Fibroblast of the aortic adventitia (primary cell): ENCODE measurements at regions not wholly inside any gene's neighbourhood (a gene's known extent, or its start where the extent isn't known, plus 50 kb on each side); places are given as distances from the start of the nearest gene placed in this dataset.

Experiments used
- DNase-seq: peaks from one replicate; pipeline ENCODE4 v3.0.0-alpha.2; 2010; ENCODE audit warnings: low read depth
- H3K4me3 ChIP-seq: 2 replicates; pipeline ENCODE4 v1.5.1; 2011; ENCODE audit warnings: low read depth, mild to moderate bottlenecking, control low read depth, low read length, moderate library complexity
- TF ChIP-seq, protein P1 (sequence below): IDR thresholded peaks from 2 replicates; pipeline ENCODE4 v1.5.1; 2011; ENCODE audit warnings: mild to moderate bottlenecking, low read length, control low read depth, inconsistent platforms; ENCODE audit not compliant: insufficient read depth

DNA sequence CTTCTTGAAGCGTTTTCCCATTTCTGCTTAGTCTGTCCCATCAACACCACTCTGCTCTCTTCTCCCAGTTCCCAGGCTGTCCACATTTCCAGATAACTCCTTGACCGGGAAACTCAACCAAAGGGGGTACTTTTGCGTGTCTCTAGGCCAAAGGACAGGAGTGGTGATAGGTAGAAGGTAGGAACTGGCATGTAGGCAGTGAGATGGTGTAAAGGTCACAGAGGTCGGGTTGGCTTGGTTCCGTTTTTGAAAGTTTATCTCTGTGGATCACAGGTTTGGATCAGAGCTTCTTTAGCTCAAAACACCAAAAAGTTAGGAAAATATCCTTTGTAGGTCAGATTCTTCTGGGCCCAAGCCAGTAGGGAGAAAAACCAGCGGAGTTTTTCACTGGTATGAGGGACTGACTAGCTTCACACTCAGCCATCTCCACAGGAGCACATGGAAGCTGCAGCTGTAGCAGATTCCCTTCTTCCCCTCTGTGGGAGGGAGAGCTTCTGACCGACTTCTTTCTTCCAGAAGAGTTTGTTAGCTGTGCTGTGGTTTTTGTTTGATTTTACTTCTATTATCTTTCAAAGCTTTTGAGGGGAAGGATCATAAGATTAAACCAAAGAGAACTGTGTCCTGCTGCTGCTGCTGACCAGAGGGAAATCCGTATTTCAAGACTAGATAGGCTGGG lies 98.4 kb upstream of the DMRT1 start:
- no peak overlapping the region for H3K4me3 ChIP-seq
- TF ChIP-seq, protein P1, sequence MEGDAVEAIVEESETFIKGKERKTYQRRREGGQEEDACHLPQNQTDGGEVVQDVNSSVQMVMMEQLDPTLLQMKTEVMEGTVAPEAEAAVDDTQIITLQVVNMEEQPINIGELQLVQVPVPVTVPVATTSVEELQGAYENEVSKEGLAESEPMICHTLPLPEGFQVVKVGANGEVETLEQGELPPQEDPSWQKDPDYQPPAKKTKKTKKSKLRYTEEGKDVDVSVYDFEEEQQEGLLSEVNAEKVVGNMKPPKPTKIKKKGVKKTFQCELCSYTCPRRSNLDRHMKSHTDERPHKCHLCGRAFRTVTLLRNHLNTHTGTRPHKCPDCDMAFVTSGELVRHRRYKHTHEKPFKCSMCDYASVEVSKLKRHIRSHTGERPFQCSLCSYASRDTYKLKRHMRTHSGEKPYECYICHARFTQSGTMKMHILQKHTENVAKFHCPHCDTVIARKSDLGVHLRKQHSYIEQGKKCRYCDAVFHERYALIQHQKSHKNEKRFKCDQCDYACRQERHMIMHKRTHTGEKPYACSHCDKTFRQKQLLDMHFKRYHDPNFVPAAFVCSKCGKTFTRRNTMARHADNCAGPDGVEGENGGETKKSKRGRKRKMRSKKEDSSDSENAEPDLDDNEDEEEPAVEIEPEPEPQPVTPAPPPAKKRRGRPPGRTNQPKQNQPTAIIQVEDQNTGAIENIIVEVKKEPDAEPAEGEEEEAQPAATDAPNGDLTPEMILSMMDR: no peak
- no peak for DNase-seq

DNA sequence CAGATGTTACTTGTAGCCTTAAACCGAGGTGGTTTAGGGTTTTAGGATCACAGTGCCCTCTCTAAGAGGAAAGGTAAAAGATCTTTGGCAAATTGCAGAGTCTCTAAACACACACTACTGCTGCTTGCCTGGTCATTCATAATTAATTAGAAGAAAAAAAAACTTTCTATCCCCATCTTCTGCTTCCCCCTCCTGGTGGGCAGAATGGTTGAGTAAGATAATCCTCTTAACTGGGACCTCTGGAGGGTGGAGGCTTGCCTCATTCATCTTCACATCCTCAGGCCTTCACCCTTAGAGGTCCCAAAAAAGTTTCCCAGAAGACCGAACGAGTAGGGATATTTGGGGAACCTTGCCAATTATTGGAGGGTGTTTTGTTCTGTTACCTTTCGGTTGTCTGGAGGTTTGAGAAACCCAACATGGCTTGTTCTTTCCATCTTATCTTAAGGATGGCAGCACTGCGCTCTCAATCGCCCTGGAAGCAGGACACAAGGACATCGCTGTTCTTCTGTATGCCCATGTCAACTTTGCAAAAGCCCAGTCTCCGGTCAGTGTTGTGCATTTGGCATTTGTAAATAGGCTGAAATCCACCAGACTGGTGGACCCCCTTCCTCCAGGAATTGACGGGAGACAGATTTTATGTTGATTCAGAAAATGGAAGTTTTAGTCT lies 97.3 kb upstream of the DMRT1 start:
- H3K4me3 ChIP-seq: no peak overlapping the region
- TF ChIP-seq, protein P1: no peak
- no peak for DNase-seq

DNA sequence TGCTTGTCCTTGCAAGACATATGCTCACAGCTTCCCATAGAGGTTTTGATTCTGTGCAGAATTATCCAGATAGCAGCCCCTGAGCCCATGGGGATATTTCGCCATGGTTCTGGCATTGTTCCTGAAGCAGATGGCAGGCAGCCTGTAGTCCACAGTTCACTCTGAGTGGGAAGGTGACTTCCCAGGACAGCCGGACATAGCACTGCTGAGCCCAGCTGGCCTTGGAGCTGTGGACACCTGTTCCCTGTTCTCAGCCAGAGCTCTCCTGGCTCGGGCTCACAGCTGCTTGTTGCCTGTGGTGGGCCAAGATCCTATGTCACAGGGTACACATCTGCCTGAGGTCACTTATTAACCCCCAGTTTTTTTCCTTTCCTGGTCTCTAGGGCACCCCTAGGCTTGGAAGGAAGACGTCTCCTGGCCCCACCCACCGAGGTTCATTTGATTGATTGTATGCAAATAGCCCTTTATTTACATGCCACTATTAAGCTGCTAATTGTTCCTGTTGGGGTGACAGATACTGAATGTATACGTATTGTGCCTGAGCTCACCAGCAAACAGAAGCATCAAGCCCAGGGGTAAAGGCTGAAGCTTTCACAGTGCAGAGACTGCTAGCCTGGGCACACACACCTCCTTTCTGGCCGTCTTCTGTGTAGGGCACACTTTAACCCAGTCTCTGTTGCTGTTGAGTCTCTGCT lies 96.6 kb upstream of the DMRT1 start:
- TF ChIP-seq, protein P1: no peak
- H3K4me3 ChIP-seq: no peak overlapping the region
- peak; percentile 11 for DNase-seq

DNA sequence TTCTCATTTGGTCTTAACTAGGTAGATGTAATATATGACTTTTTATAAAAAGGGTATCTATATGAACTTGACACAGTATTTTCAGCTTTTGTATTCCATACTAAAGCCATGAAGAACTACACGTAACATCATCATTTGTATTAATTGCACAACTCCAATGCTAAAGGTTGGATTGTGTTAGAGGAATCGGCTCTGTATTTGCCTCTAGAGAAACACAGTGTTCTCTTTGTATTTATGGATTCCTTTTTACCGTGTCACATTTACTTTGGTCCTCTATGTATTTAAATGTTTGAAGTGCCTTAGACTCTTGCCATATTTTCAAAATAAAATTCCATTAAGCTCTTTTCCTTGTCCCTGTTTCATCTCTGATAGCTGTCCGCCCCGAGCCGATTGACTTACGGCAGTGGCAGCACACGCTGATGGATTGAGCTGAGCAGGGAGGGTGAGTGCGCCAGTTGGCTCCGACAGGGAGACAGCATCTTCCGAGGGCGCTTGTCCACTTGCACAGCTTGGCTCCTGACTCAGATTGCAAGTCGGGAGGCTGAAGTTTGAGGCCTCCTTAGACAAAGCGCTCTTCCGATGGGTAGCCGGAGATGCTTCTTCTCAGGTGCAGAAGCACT lies 95.6 kb upstream of the DMRT1 start:
- TF ChIP-seq, protein P1: no peak
- H3K4me3 ChIP-seq: no peak overlapping the region
- DNase-seq: no peak

- DNase-seq: no peak
- H3K4me3 ChIP-seq: no peak overlapping the region
- TF ChIP-seq, protein P1: no peak
Observed at GRCh38 chr9:746661-747434, 94.6 kb upstream of the DMRT1 start.

GRCh38 chr9:747567-747966 lies 93.9 kb upstream of the DMRT1 start:
- TF ChIP-seq, protein P1: no peak
- H3K4me3 ChIP-seq: no peak overlapping the region
- no peak for DNase-seq
